Loucy (cell line): ENCODE measurements at regions not wholly inside any gene's neighbourhood (a gene's known extent, or its start where the extent isn't known, plus 50 kb on each side); places are given as distances from the start of the nearest gene placed in this dataset.

Experiments
- EZH2phosphoT487 ChIP-seq: fragments of 200-600 bp; IDR thresholded peaks from 2 replicates; pipeline ENCODE4 v1.6.1; 2018; ENCODE audit warnings: antibody characterized with exemption, mild to moderate bottlenecking, moderate library complexity, borderline replicate concordance
- TF ChIP-seq, protein P1 (sequence below): fragments of 200-600 bp; sonication (generic); conservative IDR thresholded peaks from 2 replicates; pipeline ENCODE4 v1.5.1; 2014; ENCODE audit warnings: mild to moderate bottlenecking, antibody characterized with exemption, low read length

DNA sequence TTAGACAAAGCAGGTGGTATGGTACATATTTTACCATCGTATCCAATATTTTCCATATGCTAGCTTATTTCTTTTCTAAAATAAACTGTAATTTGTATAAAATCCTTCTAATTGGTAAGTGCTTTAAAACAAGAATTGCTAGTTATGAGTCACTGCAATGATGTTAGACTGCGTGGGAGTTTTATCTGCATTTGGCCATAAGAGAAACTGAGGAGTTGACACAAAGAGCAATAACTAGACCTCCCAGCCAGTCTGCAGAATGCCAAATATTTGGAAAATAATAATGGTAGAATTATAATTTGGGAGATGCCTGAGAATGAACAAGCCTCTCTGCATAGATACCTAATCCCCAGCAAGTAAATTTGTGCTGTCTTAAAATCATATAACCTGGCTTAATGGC, 61.7 kb upstream of the PTPRR start:
- TF ChIP-seq EZH2phosphoT487: no peak
- TF ChIP-seq, protein P1, sequence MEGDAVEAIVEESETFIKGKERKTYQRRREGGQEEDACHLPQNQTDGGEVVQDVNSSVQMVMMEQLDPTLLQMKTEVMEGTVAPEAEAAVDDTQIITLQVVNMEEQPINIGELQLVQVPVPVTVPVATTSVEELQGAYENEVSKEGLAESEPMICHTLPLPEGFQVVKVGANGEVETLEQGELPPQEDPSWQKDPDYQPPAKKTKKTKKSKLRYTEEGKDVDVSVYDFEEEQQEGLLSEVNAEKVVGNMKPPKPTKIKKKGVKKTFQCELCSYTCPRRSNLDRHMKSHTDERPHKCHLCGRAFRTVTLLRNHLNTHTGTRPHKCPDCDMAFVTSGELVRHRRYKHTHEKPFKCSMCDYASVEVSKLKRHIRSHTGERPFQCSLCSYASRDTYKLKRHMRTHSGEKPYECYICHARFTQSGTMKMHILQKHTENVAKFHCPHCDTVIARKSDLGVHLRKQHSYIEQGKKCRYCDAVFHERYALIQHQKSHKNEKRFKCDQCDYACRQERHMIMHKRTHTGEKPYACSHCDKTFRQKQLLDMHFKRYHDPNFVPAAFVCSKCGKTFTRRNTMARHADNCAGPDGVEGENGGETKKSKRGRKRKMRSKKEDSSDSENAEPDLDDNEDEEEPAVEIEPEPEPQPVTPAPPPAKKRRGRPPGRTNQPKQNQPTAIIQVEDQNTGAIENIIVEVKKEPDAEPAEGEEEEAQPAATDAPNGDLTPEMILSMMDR: no peak
